K562 (cell line): ENCODE measurements at regions not wholly inside any gene's neighbourhood (a gene's known extent, or its start where the extent isn't known, plus 50 kb on each side); places are given as distances from the start of the nearest gene placed in this dataset.

ENCODE experiments used
- ATAC-seq: fragments of 200-7000 bp; cut with Tn5 transposase; 3 replicates; pipeline ENCODE4 v1.9.1; 2020; ENCODE audit warnings: moderate library complexity
- BruUV-seq: library from RNA; stranded (reverse); fragments of 400-500 nt; replicated peaks from 2 replicates; lab custom pipeline; 2021; lab: Mats Ljungman, UMichigan
- CTCF ChIA-PET: fragments of 300-600 bp; formaldehyde crosslinking; extraction: SDS; loops from one replicate; lab custom pipeline; 2021; ENCODE audit warnings: low intra/inter-chr PET ratio; lab: Yijun Ruan, JAX
- POLR2A ChIA-PET: fragments of 300-600, 350-650 bp; sonication (Branson Sonifier 250); formaldehyde crosslinking; extraction: SDS; loops from one replicate; lab custom pipeline; 2021; ENCODE audit warnings: antibody characterized with exemption, inconsistent platforms; lab: Yijun Ruan, JAX
- DNase-seq, 4 experiments: peaks; one replicate each; pipeline versions ENCODE4 v3.0.0 to v3.0.0-alpha.2; 2011 to 2018; ENCODE audit warnings: low spot score in 3 of 4, mixed read lengths in 3 of 4; ENCODE audit errors: extremely low read depth in 1 of 4
- FAIRE-seq: peaks from 2 replicates; lab custom pipeline; 2011; peaks lifted over from hg19 to GRCh38; lab: Jason Lieb, UNC
- H2AFZ ChIP-seq: 2 replicates; pipeline ENCODE4 v1.6.0; 2011; ENCODE audit warnings: low read depth, low read length, control low read depth, inconsistent platforms
- H3K27ac ChIP-seq: fragments of 200-600 bp; 3 replicates; pipeline ENCODE4 v1.8.0; 2011; ENCODE audit warnings: low read depth, mild to moderate bottlenecking, control low read depth, inconsistent platforms, low read length, moderate library complexity, mixed read lengths; ENCODE audit errors: extremely low read depth
- H3K27me3 ChIP-seq, 2 experiments: fragments of 300-600 bp in 1 of 2; 2 replicates in 1 of 2; 3 replicates in 1 of 2; pipeline versions ENCODE4 v1.6.0 to v1.8.0; 2011; ENCODE audit warnings: inconsistent platforms in 2 of 2, low read length in 2 of 2, mild to moderate bottlenecking in 1 of 2, mixed read lengths in 1 of 2, moderate library complexity in 1 of 2; ENCODE audit not compliant: control insufficient read depth in 2 of 2, insufficient read depth in 2 of 2
- H3K36me3 ChIP-seq: fragments of 300-600 bp; 3 replicates; pipeline ENCODE4 v1.8.0; 2011; ENCODE audit warnings: mild to moderate bottlenecking, low read length, inconsistent platforms; ENCODE audit not compliant: control insufficient read depth, insufficient read depth
- H3K4me1 ChIP-seq, 2 experiments: fragments of 200-600 bp in 1 of 2; replicated peaks in 1 of 2; 2 replicates in 1 of 2; 3 replicates in 1 of 2; pipeline versions ENCODE4 v1.5.1 to v1.8.0; 2011; ENCODE audit warnings: inconsistent platforms in 2 of 2, low read length in 2 of 2, mild to moderate bottlenecking in 1 of 2, mixed read lengths in 1 of 2, moderate library complexity in 1 of 2; ENCODE audit not compliant: control insufficient read depth in 2 of 2, insufficient read depth in 2 of 2
- H3K4me2 ChIP-seq: 2 replicates; pipeline ENCODE4 v1.6.1; 2011; ENCODE audit warnings: low read length, control low read depth, inconsistent platforms, mixed read lengths; ENCODE audit not compliant: insufficient read depth
- H3K4me3 ChIP-seq: fragments of 200-600 bp; sonication (generic), shearing (Covaris generic); 2 replicates; pipeline ENCODE4 v1.5.1; 2016; ENCODE audit warnings: control low read depth, inconsistent platforms
- H3K79me2 ChIP-seq: fragments of 200-600 bp; 3 replicates; pipeline ENCODE4 v1.8.0; 2011; ENCODE audit warnings: low read length, inconsistent platforms; ENCODE audit not compliant: control insufficient read depth, insufficient read depth
- H3K9ac ChIP-seq, 2 experiments: 2 replicates each; pipeline versions ENCODE4 v1.6.0 to v1.6.1; 2011; ENCODE audit warnings: low read depth in 2 of 2, low read length in 2 of 2, control low read depth in 1 of 2, inconsistent platforms in 1 of 2, mild to moderate bottlenecking in 1 of 2, mixed read lengths in 1 of 2; ENCODE audit not compliant: insufficient read depth in 1 of 2
- H3K9me1 ChIP-seq: one replicate; pipeline ENCODE4 v1.6.0; 2011; ENCODE audit warnings: inconsistent platforms, mild to moderate bottlenecking, low read length, moderate library complexity; ENCODE audit not compliant: control insufficient read depth, insufficient read depth
- H3K9me3 ChIP-seq: replicated peaks from 2 replicates; pipeline ENCODE4 v1.5.1; 2011; ENCODE audit warnings: low read depth, low read length, inconsistent platforms; ENCODE audit not compliant: control insufficient read depth, insufficient read depth
- H4K20me1 ChIP-seq: replicated peaks from 2 replicates; pipeline ENCODE4 v1.6.1; 2011; ENCODE audit warnings: low read length, inconsistent platforms, mixed read lengths; ENCODE audit not compliant: control insufficient read depth, insufficient read depth
- CBFA2T2 ChIP-seq: fragments of 450-650 bp; conservative IDR thresholded peaks from 2 replicates; pipeline ENCODE4 v1.6.1; 2017; ENCODE audit warnings: mild to moderate bottlenecking
- KDM4B ChIP-seq, 2 experiments: fragments of 450-650 bp in 1 of 2; sonication (generic) in 1 of 2; IDR thresholded peaks; 2 replicates each; pipeline ENCODE4 v1.6.1; 2016 to 2017; ENCODE audit warnings: borderline replicate concordance in 2 of 2, antibody characterized with exemption in 1 of 2, low read depth in 1 of 2, mild to moderate bottlenecking in 1 of 2
- NCOR1 ChIP-seq: fragments of 450-650 bp; IDR thresholded peaks from 2 replicates; pipeline ENCODE4 v1.6.1; 2016; ENCODE audit warnings: mild to moderate bottlenecking, moderate library complexity
- SMAD1 ChIP-seq: fragments of 150-350 bp; IDR thresholded peaks from 2 replicates; pipeline ENCODE4 v1.6.1; 2014; ENCODE audit warnings: low read length, low read depth; ENCODE audit not compliant: partially characterized antibody
- SUPT5H ChIP-seq: fragments of 450-650 bp; IDR thresholded peaks from 2 replicates; pipeline ENCODE4 v1.6.1; 2016
- ZNF134 ChIP-seq: fragments of 250-450 bp; sonication (Bioruptor Pico); conservative IDR thresholded peaks from 2 replicates; pipeline ENCODE4 v1.4.0; 2020
- ZNF146 ChIP-seq: IDR thresholded peaks from one replicate; pipeline ENCODE4 v1.6.1; 2018; ENCODE audit warnings: missing compliant biosample characterization; ENCODE audit not compliant: unreplicated experiment
- ZNF174 ChIP-seq: fragments of 250-450 bp; sonication (Bioruptor Pico); IDR thresholded peaks from 2 replicates; pipeline ENCODE4 v1.4.0; 2020; ENCODE audit warnings: mild to moderate bottlenecking
- WGBS: fragments of 100-300 bp; shearing (Covaris generic); methylation state at CpG from one replicate; pipeline ENCODE4 v1.1.6; 2016; ENCODE audit warnings: low coverage, mixed read lengths; ENCODE audit not compliant: insufficient coverage; ENCODE audit errors: missing lambda C conversion rate; 5-methylcytosine and 5-hydroxymethylcytosine counted together
- in situ Hi-C: fragments of 300-500 bp; cut with MboI; formaldehyde crosslinking; loops from 4 replicates; pipeline ENCODE4 v1.15.0; 2018; ENCODE audit warnings: inconsistent platforms, mixed read lengths
- intact Hi-C: fragments of 100-400 bp; cut with micrococcal nuclease; formaldehyde crosslinking; loops from 2 replicates; pipeline ENCODE4 v1.14.2; 2022
- TF ChIP-seq, protein P1 (sequence below), 2 experiments: fragments of 200-800 bp in 1 of 2; sonication (Bioruptor generic) in 1 of 2; sonication (generic) in 1 of 2; formaldehyde crosslinking in 1 of 2; IDR thresholded peaks in 1 of 2; conservative IDR thresholded peaks in 1 of 2; 2 replicates each; pipeline versions ENCODE4 v1.5.0 to v1.6.1; 2016 to 2020; ENCODE audit warnings: missing compliant biosample characterization in 1 of 2, missing genetic modification characterization in 1 of 2, missing genetic modification reagents in 1 of 2
- TF ChIP-seq, protein P2 (sequence below): fragments of 150-350 bp; conservative IDR thresholded peaks from 2 replicates; pipeline ENCODE4 v1.6.1; 2014; ENCODE audit warnings: low read length
- TF ChIP-seq, protein P3 (sequence below), 2 experiments: fragments of 450-650 bp in 1 of 2; sonication (generic) in 1 of 2; formaldehyde crosslinking in 1 of 2; IDR thresholded peaks in 1 of 2; conservative IDR thresholded peaks in 1 of 2; 2 replicates each; pipeline versions ENCODE4 v1.6.1 to v1.8.1; 2016 to 2023; ENCODE audit warnings: mild to moderate bottlenecking in 2 of 2, moderate library complexity in 2 of 2, inconsistent platforms in 1 of 2, missing genetic modification reagents in 1 of 2
- TF ChIP-seq, protein P4 (sequence below): fragments of 450-650 bp; IDR thresholded peaks from 2 replicates; pipeline ENCODE4 v1.6.1; 2016; ENCODE audit warnings: borderline replicate concordance
- TF ChIP-seq, protein P5 (sequence below): fragments of 450-650 bp; IDR thresholded peaks from 2 replicates; pipeline ENCODE4 v1.6.1; 2016; ENCODE audit warnings: missing biosample characterization, missing genetic modification characterization

DNA sequence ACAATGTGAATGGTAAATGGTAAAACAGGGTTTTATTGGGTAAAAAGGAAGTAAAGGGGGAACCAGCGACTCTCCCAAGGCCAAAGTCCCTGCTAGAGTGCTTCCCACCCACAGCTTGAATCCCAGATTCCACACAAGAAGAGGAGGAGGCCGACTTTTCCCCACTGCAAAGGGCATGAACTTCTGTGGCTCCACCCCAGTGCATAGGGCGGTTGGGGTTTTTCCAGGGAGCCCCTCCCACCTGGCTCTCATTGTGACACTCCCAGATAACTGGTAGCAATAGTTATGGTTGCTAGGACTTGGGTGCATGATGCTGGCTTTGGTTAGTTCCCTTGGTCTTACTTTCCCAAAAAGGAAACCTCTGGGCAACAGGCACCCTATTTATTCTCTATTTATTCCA is 666.0 kb upstream of the CA10 start:
- ChIA-PET CTCF (no interaction called here), POLR2A (no interaction called here)
- DNase-seq (no peak), FAIRE-seq (no peak), ATAC-seq (no peak)
- Histone ChIP-seq H3K4me3 (no peak overlapping the region), H3K9me3 (no peaks in the 10 kb centered on the region), H3K79me2 (no peaks in the 10 kb centered on the region), H3K9ac (no peak overlapping the region), H3K27ac (no peak overlapping the region), H3K4me2 (no peak overlapping the region), H3K4me1 (no peaks in the 10 kb centered on the region), H3K27me3 (no peaks in the 10 kb centered on the region), H3K36me3 (no peaks in the 10 kb centered on the region), H3K9me1 (no peaks in the 10 kb centered on the region), H2AFZ (no peak overlapping the region), H4K20me1 (no peaks in the 10 kb centered on the region)
- 0% methylated on average over 3 of the region's 3 CpGs for WGBS
- BruUV-seq = no TSS peak
- in situ Hi-C loops = no loop called here
- intact Hi-C loops = no loop called here
- TF ChIP-seq NCOR1 (no peak), SUPT5H (no peak), CBFA2T2 (no peak), SMAD1 (no peak), ZNF146 (CRISPR knock-in tag) (no peak), ZNF174 (no peak), ZNF134 (CRISPR knock-in tag) (no peak), KDM4B (IDR thresholded peaks at IDR 0.05; ENCODE audit: borderline replicate concordance in 2 of 2, low read depth in 1 of 2) (no peak)
- TF ChIP-seq, protein P1, sequence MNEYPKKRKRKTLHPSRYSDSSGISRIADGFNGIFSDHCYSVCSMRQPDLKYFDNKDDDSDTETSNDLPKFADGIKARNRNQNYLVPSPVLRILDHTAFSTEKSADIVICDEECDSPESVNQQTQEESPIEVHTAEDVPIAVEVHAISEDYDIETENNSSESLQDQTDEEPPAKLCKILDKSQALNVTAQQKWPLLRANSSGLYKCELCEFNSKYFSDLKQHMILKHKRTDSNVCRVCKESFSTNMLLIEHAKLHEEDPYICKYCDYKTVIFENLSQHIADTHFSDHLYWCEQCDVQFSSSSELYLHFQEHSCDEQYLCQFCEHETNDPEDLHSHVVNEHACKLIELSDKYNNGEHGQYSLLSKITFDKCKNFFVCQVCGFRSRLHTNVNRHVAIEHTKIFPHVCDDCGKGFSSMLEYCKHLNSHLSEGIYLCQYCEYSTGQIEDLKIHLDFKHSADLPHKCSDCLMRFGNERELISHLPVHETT (CRISPR knock-in tag; conservative IDR thresholded peaks at IDR 0.05 in 1 of 2, IDR thresholded peaks at IDR 0.05 in 1 of 2) = no peak
- TF ChIP-seq, protein P2, sequence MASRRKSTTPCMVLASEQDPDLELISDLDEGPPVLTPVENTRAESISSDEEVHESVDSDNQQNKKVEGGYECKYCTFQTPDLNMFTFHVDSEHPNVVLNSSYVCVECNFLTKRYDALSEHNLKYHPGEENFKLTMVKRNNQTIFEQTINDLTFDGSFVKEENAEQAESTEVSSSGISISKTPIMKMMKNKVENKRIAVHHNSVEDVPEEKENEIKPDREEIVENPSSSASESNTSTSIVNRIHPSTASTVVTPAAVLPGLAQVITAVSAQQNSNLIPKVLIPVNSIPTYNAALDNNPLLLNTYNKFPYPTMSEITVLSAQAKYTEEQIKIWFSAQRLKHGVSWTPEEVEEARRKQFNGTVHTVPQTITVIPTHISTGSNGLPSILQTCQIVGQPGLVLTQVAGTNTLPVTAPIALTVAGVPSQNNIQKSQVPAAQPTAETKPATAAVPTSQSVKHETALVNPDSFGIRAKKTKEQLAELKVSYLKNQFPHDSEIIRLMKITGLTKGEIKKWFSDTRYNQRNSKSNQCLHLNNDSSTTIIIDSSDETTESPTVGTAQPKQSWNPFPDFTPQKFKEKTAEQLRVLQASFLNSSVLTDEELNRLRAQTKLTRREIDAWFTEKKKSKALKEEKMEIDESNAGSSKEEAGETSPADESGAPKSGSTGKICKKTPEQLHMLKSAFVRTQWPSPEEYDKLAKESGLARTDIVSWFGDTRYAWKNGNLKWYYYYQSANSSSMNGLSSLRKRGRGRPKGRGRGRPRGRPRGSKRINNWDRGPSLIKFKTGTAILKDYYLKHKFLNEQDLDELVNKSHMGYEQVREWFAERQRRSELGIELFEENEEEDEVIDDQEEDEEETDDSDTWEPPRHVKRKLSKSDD = no peak
- TF ChIP-seq, protein P3, sequence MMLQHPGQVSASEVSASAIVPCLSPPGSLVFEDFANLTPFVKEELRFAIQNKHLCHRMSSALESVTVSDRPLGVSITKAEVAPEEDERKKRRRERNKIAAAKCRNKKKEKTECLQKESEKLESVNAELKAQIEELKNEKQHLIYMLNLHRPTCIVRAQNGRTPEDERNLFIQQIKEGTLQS (IDR thresholded peaks at IDR 0.05) = no peak
- TF ChIP-seq, protein P3 (CRISPR knock-in tag; conservative IDR thresholded peaks at IDR 0.05) = no peak
- TF ChIP-seq, protein P4, sequence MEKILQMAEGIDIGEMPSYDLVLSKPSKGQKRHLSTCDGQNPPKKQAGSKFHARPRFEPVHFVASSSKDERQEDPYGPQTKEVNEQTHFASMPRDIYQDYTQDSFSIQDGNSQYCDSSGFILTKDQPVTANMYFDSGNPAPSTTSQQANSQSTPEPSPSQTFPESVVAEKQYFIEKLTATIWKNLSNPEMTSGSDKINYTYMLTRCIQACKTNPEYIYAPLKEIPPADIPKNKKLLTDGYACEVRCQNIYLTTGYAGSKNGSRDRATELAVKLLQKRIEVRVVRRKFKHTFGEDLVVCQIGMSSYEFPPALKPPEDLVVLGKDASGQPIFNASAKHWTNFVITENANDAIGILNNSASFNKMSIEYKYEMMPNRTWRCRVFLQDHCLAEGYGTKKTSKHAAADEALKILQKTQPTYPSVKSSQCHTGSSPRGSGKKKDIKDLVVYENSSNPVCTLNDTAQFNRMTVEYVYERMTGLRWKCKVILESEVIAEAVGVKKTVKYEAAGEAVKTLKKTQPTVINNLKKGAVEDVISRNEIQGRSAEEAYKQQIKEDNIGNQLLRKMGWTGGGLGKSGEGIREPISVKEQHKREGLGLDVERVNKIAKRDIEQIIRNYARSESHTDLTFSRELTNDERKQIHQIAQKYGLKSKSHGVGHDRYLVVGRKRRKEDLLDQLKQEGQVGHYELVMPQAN = no peak
- TF ChIP-seq, protein P5, sequence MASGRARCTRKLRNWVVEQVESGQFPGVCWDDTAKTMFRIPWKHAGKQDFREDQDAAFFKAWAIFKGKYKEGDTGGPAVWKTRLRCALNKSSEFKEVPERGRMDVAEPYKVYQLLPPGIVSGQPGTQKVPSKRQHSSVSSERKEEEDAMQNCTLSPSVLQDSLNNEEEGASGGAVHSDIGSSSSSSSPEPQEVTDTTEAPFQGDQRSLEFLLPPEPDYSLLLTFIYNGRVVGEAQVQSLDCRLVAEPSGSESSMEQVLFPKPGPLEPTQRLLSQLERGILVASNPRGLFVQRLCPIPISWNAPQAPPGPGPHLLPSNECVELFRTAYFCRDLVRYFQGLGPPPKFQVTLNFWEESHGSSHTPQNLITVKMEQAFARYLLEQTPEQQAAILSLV = no peak
